ENCODE measurements at regions not wholly inside any gene's neighbourhood (a gene's known extent, or its start where the extent isn't known, plus 50 kb on each side); places are given as distances from the start of the nearest gene placed in this dataset.

DNA sequence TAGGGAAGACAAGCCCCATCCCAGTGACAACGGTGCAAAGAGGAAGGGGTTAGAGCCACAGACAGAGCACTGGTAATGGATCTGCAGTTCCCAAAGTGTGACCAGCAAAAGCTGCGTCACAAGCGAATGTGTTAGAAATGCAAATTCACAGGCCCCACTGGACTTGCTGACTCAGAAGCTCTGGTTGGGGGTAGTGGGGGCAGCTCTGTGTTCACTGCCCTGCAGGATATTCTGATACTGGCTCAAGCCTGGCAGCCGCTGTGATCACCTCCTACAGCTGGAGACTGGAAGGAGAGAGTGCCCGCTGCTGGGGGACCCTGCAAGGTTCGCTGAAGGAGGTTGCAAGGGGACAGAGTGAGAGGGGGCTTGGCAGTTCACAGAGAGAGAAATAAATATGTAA lies 179.7 kb upstream of the CDH4 start:
- TF ChIP-seq, protein P1, sequence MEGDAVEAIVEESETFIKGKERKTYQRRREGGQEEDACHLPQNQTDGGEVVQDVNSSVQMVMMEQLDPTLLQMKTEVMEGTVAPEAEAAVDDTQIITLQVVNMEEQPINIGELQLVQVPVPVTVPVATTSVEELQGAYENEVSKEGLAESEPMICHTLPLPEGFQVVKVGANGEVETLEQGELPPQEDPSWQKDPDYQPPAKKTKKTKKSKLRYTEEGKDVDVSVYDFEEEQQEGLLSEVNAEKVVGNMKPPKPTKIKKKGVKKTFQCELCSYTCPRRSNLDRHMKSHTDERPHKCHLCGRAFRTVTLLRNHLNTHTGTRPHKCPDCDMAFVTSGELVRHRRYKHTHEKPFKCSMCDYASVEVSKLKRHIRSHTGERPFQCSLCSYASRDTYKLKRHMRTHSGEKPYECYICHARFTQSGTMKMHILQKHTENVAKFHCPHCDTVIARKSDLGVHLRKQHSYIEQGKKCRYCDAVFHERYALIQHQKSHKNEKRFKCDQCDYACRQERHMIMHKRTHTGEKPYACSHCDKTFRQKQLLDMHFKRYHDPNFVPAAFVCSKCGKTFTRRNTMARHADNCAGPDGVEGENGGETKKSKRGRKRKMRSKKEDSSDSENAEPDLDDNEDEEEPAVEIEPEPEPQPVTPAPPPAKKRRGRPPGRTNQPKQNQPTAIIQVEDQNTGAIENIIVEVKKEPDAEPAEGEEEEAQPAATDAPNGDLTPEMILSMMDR (IDR thresholded peaks at IDR 0.05): no peak
- no peak for TF ChIP-seq POLR2A (IDR thresholded peaks at IDR 0.05)

All from uterus (tissue), 2 donors.